Neural cell (in vitro differentiated cells): ENCODE measurements at regions not wholly inside any gene's neighbourhood (a gene's known extent, or its start where the extent isn't known, plus 50 kb on each side); places are given as distances from the start of the nearest gene placed in this dataset.

ENCODE experiments used
- POLR2AphosphoS5 ChIP-seq: IDR thresholded peaks from 2 replicates; pipeline ENCODE4 v1.6.1; 2012
- TF ChIP-seq, protein P1 (sequence below): fragments of 450-650 bp; IDR thresholded peaks from 2 replicates; pipeline ENCODE4 v1.5.1; 2014; ENCODE audit warnings: antibody characterized with exemption, mild to moderate bottlenecking, moderate library complexity; ENCODE audit not compliant: poor library complexity, severe bottlenecking

DNA sequence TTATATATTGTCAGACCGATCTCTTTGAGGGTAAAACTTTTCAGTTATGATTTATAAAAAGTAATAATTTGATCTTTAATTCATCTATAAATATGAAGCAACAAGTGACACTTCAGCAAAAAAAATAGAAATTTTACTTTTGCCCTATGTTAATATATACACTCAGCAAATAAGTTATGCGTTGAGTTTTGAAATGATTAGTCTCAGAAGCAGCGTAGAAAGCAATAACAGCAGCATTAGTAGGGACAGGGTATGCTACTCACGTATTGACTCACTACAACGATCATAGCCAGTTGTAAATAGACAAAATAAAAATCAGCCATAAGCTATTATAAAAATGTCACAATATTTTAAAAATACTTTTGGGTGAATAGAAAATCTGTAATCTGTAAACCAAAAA, 1229.2 kb downstream of the ADGRL3 start:
- TF ChIP-seq, protein P1, sequence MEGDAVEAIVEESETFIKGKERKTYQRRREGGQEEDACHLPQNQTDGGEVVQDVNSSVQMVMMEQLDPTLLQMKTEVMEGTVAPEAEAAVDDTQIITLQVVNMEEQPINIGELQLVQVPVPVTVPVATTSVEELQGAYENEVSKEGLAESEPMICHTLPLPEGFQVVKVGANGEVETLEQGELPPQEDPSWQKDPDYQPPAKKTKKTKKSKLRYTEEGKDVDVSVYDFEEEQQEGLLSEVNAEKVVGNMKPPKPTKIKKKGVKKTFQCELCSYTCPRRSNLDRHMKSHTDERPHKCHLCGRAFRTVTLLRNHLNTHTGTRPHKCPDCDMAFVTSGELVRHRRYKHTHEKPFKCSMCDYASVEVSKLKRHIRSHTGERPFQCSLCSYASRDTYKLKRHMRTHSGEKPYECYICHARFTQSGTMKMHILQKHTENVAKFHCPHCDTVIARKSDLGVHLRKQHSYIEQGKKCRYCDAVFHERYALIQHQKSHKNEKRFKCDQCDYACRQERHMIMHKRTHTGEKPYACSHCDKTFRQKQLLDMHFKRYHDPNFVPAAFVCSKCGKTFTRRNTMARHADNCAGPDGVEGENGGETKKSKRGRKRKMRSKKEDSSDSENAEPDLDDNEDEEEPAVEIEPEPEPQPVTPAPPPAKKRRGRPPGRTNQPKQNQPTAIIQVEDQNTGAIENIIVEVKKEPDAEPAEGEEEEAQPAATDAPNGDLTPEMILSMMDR: no peak
- no peak for TF ChIP-seq POLR2AphosphoS5
